Activated T-cell treated with anti-CD3 and anti-CD28 coated beads, Interleukin-2, amount 50 U/mL, for 48 hours (primary cell): ENCODE measurements at regions not wholly inside any gene's neighbourhood (a gene's known extent, or its start where the extent isn't known, plus 50 kb on each side); places are given as distances from the start of the nearest gene placed in this dataset.
"Not testable (repeated sequence)": the region's sequence is repeated elsewhere in the genome, so short reads cannot be mapped to it uniquely, and the experiment has no call there.

Experiments
- DNase-seq, 2 experiments: peaks; one replicate each; pipeline ENCODE4 v3.0.0-alpha.2; 2020

- no peak for DNase-seq
Observed at GRCh38 chr1:234855851-234856250, 245.9 kb upstream of the IRF2BP2 start.

GRCh38 chr1:234854645-234855039 is 244.7 kb upstream of the IRF2BP2 start:
- no peak for DNase-seq

DNA sequence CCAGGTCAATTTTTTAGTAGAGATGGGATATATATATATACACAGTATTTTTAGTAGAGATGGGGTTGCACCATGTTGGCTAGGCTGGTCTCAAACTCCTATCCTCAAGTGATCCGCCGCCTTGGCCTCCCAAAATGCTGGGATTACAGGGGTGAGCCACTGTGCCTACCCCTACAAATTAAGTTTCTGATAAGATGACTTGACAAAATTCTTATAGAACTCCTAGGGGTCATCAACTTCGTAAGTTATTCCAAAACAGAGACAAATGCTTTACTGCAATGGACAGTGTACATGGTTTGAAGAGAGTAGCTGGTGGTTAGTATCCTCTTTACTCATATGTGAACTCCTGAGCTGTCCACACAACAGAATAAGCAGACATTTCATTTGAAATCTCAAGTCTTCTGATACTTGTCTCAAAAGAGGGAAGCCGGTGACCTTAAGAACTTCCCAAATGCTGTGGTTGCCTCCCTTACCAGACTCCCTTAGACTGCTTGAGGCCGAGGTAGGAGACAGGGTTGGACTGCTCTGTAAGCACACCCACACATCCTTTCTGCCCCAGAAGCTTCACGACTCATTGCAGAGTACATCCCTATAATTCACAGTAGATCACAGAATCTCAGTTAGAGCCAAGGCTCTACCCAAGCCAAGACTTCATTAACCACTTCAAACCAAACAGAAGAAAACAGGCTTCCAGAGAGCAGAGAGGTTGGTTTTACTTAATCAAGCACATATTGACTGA is 244.1 kb upstream of the IRF2BP2 start:
- DNase-seq = no peak

GRCh38 chr1:234852659-234853058 is 242.7 kb upstream of the IRF2BP2 start:
- no peak for DNase-seq

DNA sequence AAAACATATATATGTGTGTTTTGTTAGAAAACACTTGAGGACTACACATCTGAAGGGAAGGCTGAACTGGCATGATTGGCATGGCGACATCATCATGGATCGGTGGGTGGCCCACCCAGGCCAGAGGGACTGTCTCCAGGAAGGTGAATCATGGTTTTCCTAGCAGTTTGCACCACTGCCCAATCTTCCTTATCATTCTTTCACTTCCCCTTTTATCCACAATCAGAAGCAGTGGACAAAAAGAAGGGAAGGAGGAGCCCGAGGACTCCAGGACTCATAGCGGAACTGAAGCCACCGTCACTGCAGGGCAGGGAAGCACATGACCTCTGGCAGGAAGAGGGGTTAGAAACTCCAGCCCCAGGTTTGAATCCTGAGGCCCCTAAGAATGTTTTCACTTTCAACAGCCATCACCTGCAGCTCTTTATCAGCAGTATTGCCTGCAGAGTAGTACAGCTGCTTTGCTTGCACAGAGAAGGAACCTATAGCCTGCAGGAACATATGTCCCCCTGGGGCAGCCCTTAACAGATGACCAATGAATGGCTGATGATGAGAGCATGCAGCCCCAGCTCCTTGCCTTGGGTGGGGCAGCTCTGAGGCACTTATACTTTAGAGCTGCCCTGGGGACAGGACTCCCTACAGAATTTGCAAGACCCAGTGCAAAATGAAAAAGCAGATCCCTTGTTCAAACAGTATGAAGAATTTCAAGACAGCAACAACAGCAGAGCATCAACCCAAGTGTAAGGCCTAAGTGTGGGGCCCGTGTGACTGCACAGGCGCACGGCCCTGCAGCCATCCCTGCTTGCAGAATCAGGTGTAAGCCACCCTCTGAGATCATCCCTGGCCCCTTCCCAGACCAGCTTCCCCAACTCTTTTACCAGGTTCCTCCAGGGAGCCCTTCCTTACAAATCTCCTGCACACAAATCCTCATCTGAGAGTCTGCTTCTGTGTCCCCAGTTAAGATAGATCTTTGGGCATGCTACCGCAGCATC is 241.8 kb upstream of the IRF2BP2 start:
- no peak for DNase-seq

DNA sequence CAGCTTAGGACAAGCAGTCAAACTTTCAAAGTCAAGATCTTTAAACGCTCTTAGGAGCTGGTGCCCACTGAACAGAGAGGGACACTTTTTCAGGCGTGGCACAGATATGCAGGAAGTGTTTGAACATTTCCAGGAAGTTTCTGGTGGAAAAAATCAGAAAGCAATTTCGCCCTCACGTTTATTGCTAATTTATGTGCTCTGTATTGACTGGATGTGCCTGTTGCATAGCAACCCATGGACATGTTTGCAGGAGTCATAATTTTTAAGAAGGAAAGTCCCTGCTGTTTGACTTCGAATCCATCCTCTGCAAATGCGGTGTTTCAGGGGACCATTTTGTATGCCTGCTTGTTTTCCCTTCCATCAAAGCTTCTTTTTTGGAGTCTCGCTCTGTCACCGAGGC is 239.9 kb upstream of the IRF2BP2 start:
- DNase-seq = no peak

GRCh38 chr1:234848972-234849649 is 239.1 kb upstream of the IRF2BP2 start:
- DNase-seq = no peak

DNA sequence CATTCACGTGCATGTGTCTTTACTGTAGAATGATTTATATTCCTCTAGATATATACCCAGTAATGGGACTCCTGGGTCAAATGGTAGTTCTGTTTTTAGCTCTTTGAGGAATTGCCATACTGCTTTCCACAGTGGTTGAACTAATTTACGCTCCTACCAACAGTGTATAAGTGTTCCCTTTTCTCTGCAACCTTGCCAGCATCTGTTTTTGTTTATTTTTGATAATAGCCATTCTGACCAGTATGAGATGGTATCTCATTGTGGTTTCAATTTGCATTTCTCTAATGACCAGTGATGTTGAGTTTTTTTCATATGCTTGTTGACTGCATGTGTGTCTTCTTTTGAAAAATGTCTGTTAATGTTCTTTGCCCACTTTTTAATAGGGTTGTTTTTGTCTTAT is 236.8 kb upstream of the IRF2BP2 start:
- DNase-seq = not testable (repeated sequence)

- no peak for DNase-seq
Observed at GRCh38 chr1:234845836-234846235, 235.9 kb upstream of the IRF2BP2 start.

- peak in 1 of 2 experiments; percentile 50 for DNase-seq
Observed at GRCh38 chr1:234845097-234845660, 235.2 kb upstream of the IRF2BP2 start.

DNA sequence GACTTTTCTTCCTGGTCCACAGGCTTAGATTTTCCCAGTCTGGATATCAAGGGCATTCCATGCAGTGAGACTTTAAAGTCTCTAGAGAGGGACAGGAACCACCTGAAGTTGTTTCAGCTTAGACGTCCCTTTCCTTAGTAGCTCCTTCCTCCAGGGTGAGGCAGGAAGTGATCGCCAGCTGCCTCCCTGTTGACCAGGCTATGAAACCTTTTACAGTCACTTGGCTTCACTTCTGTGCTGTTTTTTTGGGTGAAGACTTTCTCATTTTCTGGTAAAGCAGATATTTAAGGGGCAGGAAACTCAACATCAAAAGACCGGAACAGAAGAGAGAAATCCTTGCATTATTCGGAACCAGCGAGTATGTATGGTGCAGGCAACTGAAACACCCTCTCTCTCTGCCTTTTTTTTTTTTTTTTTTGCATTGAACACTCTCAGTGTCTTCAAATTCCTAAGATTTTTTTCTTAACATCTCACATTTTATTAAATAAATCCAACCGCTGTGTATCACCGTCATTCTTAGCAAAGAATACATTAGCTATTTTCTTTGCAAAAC is 234.6 kb upstream of the IRF2BP2 start:
- peak in 1 of 2 experiments; percentile 37 for DNase-seq

GRCh38 chr1:234843946-234844345 is 234.0 kb upstream of the IRF2BP2 start:
- DNase-seq = no peak

GRCh38 chr1:234842726-234843641 is 233.0 kb upstream of the IRF2BP2 start:
- peak; percentile 88 to 90 for DNase-seq

DNA sequence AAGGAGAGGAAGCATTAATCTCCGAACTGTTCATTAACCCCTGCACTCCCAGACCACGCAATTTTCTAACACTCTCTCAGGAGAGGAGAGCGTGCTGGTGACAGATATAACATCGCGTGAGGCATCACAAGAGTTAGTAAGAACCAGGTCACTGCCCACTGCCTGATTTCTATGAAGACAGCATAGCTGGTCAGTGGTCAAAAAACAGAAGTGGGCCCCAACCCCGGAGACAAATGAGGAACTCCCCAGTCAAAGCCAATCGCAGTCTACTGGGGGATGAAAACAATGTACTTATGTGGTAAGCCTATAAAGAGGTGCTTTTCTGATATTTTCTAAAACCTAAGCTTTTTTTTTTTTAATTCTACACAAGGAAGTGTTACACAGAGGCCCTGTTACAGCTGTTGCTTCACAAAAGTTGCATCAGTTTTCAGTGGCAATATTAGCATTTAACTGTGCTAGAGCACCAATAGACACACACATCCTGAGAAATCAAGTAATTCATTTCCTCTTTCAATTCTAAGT is 231.8 kb upstream of the IRF2BP2 start:
- no peak for DNase-seq

GRCh38 chr1:234841281-234841680 is 231.3 kb upstream of the IRF2BP2 start:
- no peak for DNase-seq

DNA sequence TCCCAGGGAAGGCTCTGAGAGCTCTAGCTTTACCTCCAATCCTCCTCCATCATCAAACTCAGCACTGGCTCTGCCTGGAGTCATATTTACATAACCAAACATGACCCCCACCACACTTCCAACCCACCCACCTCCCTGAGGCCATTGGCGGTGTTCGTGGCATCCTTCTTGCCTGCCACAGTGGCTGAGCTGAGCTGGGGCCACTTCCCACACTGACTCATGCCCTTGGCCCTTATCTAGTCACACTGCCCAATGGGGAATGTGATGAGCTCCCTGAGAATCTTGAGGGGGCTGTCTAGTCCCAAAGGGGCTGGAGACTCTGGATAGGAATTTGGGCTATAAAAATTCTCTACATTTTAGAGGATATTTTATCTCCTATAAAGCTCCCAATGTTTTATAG is 230.9 kb upstream of the IRF2BP2 start:
- peak in 1 of 2 experiments; percentile 43 for DNase-seq

GRCh38 chr1:234840253-234840652 is 230.3 kb upstream of the IRF2BP2 start:
- DNase-seq = no peak

DNA sequence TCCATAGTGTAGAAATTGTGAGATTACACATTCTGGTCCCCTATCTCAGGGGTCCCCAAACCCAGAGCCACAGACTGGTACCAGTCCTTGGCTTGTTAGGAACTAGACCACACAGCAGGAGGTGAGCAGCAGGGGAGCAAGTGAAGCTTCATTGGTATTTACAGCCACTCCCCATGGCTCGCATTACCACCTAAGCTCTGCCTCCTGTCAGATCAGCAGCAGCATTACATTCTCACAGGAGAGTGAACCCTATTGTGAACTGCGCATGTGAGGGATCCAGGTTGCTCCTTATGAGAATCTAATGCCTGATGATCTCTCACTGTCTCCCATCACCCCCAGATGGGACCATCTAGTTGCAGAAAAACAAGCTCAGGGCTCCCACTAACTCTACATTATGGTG is 229.7 kb upstream of the IRF2BP2 start:
- DNase-seq = no peak

DNA sequence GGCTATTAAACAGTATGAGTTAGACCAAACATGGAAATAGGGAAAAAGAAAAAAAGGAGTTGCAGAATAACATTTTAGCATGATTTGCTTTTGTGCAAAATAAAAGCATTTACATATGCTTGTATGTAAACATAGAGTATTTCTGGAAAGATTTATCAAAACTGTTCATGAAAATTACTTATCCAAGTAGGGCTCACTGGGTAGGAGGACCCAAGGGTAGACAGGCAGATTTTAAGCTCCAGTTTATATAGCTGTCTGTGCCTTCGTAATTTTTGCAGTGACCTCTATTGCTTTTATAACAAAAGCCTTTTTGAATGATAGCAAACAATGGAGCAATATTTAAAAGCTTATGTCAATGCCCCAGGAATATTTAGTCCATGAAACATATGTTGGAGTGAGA is 228.8 kb upstream of the IRF2BP2 start:
- DNase-seq = no peak

DNA sequence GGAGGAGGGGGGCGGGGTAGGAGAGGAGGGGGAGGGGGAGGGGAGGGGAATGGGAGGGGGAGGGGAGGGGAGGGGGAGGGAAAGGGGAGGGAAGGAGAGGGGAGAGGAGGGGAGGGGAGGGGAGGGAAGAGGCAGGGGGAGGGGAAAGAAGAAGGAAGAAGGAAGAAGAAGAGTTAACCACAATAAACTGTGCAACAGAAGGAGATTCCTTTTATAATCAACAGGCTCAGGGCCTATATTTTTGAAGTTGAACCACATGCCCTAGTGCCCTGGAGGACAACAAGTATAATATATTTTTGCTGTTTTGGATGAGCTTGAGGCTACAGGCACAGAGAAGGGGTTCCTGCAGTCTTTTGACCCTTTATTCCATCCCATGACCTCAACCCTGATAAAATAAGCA is 228.2 kb upstream of the IRF2BP2 start:
- DNase-seq = no peak

- no peak for DNase-seq
Observed at GRCh38 chr1:234837713-234838112, 227.7 kb upstream of the IRF2BP2 start.
